HG03139 (cell line): ENCODE measurements at regions not wholly inside any gene's neighbourhood (a gene's known extent, or its start where the extent isn't known, plus 50 kb on each side); places are given as distances from the start of the nearest gene placed in this dataset.

Experiments used
- ATAC-seq: cut with Tn5 transposase; IDR thresholded peaks from one replicate; pipeline ENCODE4 v1.9.1; 2021; ENCODE audit not compliant: unreplicated experiment

DNA sequence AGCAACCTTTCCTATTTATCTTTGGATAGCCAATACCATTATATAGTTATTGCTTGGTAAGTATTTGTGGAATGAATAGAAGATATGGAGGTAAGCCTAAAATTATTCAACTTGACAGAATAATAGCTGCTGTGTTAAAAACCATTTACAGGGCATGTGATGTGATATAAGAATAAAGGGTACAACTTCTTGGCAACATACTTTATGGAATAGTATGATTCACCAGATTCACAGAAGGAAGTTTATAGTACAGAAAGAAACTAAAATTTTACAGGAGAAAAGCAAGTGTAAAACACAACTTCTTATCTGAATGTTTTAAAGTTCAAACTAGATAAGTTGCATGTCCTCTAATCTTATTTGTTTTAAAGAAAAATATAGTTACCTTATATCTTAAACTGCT, 186.4 kb upstream of the ZRANB2 start:
- no peak for ATAC-seq

DNA sequence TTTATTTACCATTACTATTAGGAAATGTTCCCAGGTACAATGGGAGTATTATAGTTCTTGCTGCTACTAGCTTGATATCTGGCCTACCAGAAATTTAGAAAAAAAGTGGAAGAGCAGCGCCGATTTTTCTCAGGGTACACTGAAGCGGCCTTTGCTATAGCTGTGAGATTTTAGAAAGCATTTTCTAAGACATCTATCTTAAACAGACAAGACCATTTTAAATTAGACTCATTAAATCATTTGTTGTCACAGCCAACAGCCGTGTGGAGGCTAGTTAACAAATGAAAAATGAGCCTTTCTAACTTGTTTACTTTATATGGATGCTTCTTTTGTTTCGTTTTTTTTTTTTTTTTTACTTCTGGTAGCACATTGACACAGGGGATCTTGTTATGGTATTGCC, 183.2 kb upstream of the ZRANB2 start:
- no peak for ATAC-seq

DNA sequence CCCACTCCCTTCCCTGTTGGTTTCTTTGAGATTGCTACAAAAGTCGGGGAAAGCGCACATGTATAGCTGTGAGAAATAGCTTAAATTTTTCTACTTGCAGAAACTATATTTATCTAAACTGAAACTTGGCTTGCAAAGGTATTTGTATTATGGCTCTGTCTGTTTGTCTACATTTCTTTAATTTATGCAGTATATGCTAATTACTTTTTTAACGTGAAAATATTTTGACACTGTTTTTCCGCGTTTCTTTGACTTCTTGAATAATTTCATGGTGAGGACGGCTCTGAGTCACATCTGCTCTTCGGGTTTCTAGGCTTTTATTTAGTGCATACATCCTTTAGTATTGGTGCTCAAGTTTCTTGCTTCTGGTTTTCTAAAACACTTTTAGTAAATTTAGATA, 182.1 kb upstream of the ZRANB2 start:
- ATAC-seq: no peak

DNA sequence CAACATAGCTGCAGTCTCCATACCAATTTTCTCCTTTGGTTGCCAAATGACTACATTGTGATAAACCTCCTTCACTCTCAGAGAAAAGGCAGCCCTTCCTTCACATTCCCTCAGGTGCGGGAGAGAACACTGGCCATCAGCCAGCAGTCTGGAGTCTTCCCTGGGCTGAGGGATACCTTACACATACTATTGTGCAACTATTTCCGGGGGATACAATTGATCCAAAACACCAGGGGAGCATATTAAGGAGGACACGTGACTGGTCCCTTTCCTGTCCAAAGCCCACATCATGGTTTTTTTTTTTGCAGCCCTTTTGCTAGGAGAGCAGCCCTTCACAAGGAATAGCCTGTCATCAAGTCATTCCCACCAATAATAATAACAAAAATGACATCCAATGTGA, 172.1 kb upstream of the ZRANB2 start:
- ATAC-seq: no peak

DNA sequence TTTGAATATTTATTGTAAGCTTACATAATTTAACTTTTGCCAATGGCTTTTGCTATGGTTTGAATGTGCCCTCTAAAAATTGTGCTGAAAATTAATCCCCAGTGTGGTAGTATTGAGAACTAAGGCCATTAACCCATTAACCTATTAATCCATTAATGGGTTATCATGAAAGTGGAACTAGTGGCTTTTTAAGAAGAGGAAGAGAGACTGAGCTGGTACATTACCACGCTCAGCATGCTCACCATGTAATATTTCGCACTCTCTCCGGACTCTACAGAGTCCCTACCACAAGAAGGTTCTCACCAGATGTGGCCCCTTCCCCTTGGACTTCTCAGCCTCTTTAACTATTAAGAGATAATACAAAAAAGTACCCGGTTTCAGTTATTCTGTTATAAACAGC, 164.4 kb upstream of the ZRANB2 start:
- no peak for ATAC-seq

DNA sequence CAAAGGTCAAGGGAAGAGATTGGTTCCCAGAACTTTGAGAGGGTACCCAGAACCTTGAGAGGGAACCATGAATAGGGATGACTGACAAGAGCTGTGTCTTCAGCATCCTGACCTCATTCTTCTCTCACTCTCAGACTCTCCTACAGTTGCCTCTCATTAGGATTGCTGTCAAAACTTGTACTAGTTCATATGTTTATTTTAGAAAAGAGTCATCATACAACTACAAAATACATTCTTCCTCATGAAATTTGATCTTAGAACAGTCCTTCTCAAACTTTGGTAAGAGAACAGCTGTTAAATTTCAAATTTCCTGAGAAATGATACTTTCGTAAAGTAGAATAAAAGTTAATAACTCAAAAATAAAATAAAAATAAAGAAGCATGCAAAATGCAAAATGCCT, 161.4 kb upstream of the ZRANB2 start:
- ATAC-seq: no peak

DNA sequence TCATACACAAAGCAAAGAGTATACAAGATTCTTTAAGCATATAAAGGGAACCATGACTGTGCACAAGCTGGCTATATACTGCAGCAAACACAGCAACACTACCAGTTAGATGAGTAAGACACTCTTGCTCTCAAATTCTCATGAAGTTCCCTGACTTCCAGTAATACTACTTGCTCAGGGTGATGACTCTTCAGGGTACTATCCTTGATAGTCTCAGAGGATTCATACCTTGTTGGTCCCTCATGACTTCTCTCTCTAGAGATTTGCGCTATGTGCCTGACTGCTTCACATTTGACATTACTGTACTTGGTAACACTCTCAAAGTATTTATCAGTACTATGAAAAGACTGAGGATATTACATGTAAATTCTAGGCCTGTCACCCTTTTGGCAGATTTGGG, 159.8 kb upstream of the ZRANB2 start:
- no peak for ATAC-seq

DNA sequence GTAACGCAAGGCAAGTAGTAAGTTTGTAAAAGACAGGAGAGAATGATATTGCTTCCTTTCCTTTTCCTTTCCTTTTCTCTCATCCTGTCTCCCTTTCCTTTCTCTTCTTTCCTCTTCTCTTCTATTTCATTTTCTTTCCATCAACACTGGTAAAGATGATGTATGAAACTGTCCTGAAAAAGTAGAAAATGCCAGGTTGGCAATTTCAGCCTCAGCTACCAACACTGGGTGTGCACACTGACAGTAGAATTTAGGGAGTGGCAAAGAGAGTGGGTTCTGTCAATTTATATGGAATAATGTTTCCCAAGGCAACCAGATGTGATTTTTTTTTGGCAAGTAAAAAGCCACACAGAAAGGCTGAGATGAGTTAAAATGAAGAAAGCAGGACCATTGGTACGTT, 155.7 kb upstream of the ZRANB2 start:
- ATAC-seq: no peak

DNA sequence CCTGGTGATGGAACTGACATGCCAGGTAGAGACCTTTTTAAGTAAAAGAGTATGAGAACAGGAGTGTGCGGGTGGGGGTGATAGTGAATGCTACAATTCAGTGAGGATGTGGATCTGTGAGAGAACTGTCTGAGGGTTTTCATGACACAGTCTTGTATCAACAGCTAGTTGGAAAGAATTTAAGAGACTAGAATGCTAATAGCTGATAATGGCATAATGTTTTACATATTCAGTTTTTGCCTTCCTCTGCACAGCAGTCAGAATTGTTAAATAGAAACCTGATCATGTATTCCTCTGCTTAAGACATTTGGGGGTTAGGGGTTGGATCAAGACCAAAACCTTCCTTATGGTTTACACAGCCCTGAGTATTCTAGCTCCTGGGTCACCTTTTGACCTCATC, 152.8 kb upstream of the ZRANB2 start:
- no peak for ATAC-seq

DNA sequence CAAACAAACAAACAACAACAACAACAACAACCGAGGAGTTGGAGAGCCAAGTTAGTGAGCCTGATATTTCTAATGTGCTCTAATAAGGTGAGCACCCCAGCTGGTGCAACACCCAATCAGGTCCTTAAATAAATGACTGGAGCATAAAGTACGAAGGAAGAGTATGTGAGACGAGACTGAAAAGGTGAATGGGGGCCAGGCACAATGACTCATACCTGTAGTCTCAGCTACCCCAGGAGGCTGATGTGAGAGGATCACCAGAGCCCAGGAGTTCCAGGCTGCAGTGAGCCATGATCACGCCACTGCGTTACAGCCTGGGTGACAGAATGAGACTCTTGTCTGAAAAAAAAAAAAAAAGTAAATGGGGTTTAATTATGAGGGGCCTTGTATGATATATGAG, 152.0 kb upstream of the ZRANB2 start:
- no peak for ATAC-seq

DNA sequence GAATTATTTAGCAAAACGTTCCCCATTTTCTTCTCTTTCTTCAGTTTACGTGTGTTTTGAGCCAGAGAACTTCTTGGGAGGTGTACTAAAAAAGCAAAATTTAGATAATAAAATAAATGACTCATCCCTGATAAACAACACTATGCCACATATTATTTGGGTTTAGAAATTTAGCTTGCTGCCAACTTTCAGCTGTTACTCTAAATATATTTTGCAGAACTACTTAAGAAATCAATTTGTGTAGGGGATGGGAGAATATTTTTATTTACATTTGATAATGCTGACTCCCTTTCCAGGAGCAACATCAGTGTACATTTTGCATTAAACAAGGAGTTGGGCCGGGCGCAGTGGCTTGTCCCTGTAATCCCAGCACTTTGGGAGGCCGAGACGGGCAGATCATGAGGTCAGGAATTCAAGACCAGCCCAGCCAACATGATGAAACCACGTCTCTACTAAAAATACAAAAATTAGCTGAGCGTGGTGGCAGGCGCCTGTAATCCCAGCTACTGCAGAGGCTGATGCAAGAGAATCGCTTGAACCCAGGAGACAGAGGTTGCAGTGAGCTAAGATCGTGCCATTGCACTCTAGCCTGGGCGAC, 151.4 kb upstream of the ZRANB2 start:
- ATAC-seq: no peak

DNA sequence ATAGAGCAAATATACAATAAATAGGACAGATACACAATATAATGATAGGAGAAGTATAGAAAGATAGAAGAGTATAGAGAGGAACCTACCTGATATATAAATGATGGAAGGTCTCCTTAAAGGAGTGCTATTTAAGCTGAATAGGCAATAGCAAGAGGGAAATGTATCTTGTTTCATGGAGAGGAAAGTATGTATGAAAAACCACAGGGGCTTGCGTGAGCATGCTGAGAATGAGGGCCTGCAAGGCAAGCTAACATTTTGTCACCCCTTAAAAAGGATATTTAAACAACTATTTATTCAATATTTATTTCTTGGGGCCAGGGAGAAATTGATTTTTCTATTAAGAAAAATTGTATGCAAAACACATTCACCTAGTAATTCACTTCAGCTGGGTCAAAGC, 150.9 kb upstream of the ZRANB2 start:
- no peak for ATAC-seq

DNA sequence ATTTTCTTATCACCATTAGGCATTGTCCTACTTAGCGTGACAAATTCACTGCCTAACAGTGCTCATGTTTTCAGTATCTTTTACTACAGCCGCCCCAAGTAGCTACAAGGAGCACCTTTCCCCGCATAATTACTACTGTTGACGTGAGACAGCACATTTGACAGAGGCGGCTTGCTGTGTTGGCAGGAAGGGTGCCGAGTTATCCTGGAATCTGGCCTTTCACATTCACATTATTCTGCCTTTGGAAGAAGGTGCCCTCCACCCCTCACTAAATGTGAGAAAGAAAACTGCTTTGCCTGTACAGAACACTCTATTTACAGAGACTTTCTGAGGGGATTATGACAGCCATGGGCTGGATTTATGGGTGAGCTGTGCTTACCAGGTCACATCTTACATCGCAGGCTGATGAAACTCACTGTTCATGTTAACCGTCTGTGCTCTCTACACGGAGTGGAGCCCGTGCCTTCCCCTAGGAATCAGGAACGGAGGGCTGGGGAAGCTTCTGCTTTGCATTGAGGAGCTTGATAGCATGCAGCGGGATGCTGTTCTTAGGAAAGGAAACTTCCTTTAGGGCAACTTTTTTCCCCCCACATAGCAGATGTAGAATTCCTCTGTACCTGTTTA, 148.0 kb upstream of the ZRANB2 start:
- no peak for ATAC-seq

DNA sequence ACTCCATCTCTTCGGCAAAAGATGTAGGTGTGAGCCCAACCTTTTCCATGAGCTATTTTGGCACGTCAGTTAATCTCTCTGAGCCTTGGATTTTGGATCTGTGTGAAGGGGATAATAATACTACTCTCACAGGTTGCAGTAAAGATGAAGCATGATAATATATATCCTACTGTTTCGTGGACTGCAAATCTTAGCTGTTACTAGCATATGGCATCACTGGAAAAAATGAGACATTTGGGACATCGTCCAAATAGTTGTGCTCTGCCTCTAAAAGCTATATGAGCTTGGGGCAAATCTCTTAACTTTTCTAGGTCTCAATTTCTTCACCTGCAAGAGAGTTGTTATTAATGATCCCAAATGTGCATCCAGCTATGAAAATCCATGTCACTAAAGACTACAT, 147.4 kb upstream of the ZRANB2 start:
- ATAC-seq: no peak

DNA sequence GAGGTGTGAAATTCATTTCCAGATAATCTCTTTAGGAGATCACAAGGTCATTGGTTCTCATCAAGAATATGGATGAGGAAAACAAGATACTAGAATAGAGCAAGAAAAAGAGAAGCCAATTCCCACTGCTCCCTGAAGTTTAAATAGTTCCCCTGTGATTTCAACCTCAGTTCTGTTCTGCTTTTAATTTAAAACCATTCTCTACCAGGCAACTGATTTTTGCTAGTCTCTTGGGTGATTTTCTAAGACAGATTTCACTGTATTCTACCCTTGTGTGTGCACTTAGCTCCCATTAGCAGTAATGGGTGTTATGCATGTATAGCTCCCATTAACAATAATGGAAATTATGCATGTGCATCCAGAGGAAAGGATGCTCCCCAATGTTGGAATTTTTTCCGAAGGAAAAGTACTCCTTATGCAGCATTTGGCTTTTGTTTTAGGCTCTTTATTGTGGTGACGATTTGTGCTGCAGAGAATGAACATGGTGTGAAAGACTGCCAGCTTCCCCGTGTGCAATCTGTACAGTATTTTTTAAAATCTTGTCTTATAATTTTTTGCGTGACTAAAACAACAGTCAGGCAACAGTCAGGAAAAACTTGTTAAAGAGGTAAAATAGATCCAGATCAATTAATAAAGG, 144.0 kb upstream of the ZRANB2 start:
- no peak for ATAC-seq

DNA sequence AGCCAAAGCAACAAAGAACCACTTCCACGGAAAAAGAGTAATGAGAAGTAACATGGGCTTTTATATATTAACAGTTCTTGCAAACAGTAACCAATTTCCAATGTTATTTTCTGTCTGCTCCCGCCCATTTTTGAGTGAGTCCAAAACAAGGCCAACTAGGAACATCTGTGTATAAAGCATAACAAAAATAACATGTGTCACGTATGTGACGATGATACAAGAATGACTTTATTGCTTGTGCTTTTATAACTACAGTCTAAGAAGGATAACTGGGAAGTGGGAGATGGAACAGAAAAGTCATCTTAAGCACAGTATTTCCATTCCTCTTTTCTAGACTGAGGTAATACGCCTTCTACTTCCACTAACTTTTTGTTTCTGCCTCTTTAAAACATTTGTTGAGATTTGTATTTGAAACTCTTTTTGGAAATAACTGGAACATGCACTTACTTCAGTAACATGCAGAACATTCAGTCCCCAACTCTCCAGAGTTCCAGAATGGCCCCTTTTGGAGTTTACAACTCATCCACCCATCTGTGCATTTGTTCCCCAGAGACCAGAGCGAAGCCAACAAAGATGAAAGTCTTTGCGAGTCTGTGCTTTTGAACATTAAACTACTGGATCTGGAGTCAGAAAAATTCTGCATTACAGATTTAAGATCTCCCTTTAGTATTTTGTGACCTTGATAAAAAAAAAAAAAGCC, 143.0 kb upstream of the ZRANB2 start:
- no peak for ATAC-seq

DNA sequence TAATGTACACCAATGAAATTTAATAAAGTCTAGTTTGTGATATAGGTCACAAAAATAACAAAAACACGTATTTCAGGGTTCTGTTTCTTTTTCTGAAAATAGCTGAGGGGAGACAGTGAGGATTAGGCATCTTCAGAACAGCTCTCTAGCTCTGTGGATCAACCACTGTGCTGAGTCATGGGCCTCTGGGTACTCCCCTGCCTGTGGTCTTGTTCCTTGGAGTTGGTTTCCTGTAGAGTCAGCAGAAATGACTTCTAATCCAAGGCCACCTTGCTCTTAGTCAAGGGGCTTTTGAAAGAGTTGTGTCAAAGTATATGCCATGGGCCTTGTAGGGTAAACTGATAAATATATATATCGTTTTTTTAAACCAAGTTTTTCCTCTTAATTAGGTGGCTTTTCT, 141.8 kb upstream of the ZRANB2 start:
- ATAC-seq: no peak

DNA sequence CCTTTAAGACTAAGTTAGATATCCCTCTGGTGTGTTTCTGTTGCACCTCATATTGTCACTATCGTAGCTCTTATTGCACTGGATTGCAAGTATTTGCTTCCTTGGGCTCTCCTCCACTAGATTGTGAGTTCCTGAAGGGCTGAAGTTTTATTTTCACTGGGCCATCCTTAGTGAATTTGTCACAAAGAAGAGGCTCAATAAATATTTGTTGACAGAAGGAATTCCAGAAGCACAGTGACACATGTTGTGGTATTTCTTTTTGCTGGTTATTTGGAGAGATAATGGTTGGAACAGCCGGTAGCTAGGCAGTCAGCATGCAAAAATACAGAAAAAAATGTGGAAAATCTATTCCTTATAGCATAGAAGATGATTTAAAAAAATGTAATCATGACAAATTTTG, 129.9 kb upstream of the ZRANB2 start:
- ATAC-seq: no peak

DNA sequence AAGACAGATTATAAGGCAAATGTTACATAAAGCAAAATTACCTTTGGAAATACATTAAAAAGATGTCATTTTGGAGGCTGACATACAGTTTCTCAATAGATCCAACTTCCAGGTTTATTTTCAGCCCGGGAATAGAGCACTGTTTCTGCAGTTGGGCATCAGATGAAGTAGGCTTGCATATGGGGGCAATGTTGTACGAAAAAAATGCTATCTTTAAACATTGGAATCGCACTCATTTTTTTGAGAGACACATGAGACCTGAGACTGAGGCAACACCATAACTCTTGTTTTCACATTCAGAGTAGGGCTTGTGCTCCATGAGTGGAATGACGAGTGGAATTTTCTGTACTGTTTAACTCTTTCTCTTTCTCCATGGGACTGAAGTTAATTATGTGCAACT, 122.4 kb upstream of the ZRANB2 start:
- ATAC-seq: no peak

DNA sequence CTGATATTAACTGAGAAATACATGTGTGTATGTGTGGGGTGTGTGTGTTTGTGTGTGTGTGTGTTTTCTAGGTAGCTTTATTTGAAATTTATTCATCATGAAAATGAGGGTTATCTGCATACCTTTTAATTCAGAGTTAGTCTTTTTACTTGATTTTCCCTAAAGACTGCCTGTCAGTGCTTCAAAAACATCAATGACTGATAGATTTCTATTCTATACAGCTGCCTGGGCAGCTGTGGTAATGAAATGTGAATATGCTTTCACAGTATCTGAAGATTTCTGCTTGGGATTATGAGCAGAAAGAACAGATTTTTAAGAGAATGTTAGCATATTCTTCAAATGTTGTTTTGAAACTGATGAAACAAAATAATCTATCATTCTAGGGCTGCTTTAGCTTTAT, 119.7 kb upstream of the ZRANB2 start:
- ATAC-seq: no peak

DNA sequence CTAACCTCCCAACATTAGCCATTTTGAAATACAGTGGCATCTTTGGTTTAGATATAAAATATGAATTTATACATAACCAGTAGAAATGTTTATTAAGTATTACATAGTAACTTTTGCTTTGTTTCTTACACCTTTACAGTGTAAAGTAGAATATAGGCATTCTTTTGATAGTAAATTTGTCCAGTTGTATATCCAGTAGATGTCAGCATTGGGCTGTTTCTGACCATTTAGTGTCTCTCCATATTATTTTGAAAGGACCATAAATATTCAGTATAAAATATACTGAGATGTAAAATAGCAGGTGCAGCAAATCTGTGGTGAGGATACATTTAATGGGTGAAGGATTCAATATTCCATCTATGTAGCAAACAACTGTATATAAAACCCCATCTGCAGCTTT, 115.8 kb upstream of the ZRANB2 start:
- no peak for ATAC-seq

DNA sequence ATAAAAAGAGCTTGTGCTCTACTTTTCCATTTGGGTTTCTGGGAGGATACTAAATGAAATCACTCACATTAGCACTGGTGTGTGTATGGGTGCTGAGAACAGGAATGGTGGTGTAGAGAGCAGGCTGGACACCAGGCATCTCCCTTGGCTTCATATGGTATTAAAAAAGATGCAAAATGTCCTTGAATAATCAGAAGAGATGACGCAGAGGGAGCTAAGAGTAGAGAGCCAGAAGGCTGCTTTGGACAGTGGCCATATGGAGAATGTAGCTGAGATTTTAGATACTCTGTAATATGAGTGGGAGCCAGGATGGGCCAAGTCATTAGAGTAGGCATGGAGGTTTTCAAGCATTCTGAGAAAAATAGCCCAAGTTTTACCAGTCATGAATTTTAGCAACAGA, 112.3 kb upstream of the ZRANB2 start:
- ATAC-seq: no peak
